Cardiac fibroblast (primary cell): ENCODE measurements at regions not wholly inside any gene's neighbourhood (a gene's known extent, or its start where the extent isn't known, plus 50 kb on each side); places are given as distances from the start of the nearest gene placed in this dataset.

Experiments used
- DNase-seq, 2 donors: peaks; one replicate each; pipeline versions ENCODE4 v3.0.0 to v3.0.0-alpha.2; 2010; ENCODE audit warnings: low read depth in 2 of 2
- H3K4me3 ChIP-seq, 2 donors: replicated peaks in 1 of 2; 1 replicate in 1 of 2; 2 replicates in 1 of 2; pipeline ENCODE4 v1.5.1; 2011; ENCODE audit warnings: low read depth in 2 of 2, low read length in 2 of 2, mild to moderate bottlenecking in 2 of 2, moderate library complexity in 1 of 2
- CTCF ChIP-seq: IDR thresholded peaks from one replicate; pipeline ENCODE4 v1.5.1; 2011; ENCODE audit warnings: low read depth, mild to moderate bottlenecking, low read length, inconsistent platforms

- no peak for TF ChIP-seq CTCF
- DNase-seq = no peak
Observed at GRCh38 chr22:48382197-48382596, 1445.5 kb downstream of the BRD1 start.

GRCh38 chr22:48380016-48380665 lies 1447.5 kb downstream of the BRD1 start:
- H3K4me3 ChIP-seq = no peak overlapping the region
- no peak for DNase-seq
- TF ChIP-seq CTCF = no peak

More at GRCh38 chr22:48382197-48382596, 1445.5 kb downstream of the BRD1 start:
- H3K4me3 ChIP-seq = no peak overlapping the region

GRCh38 chr22:48379371-48379770 lies 1448.3 kb downstream of the BRD1 start:
- no peak overlapping the region for H3K4me3 ChIP-seq
- no peak for TF ChIP-seq CTCF
- DNase-seq = no peak

GRCh38 chr22:48378673-48379072 lies 1449.0 kb downstream of the BRD1 start:
- no peak overlapping the region for H3K4me3 ChIP-seq
- no peak for DNase-seq
- TF ChIP-seq CTCF = no peak

GRCh38 chr22:48376936-48377712 lies 1450.5 kb downstream of the BRD1 start:
- DNase-seq = no peak
- no peak for TF ChIP-seq CTCF
- no peak overlapping the region for H3K4me3 ChIP-seq

GRCh38 chr22:48376428-48376827 lies 1451.2 kb downstream of the BRD1 start:
- H3K4me3 ChIP-seq = no peak overlapping the region
- TF ChIP-seq CTCF = no peak
- no peak for DNase-seq
